ENCODE measurements at regions not wholly inside any gene's neighbourhood (a gene's known extent, or its start where the extent isn't known, plus 50 kb on each side); places are given as distances from the start of the nearest gene placed in this dataset.
"Not testable (repeated sequence)": the region's sequence is repeated elsewhere in the genome, so short reads cannot be mapped to it uniquely, and the experiment has no call there.

- ATAC-seq (no peak), DNase-seq (ENCODE audit: low spot score) (no peak)
- peaks cover 12% of the 10 kb centered on the region for H3K27me3 Mint-ChIP-seq (ENCODE audit: low read depth)
- ChIA-PET POLR2A (no interaction called here), CTCF (interaction anchor here (0.6 to 0.9 kb wide), 2 partner anchors 26 to 185 kb away, joined by 3 to 4 read pairs; no protein-coding TSS in a partner anchor)
- H3K27ac Mint-ChIP-seq, result no peak overlapping the region
- H3K36me3 Mint-ChIP-seq, result no peaks in the 10 kb centered on the region
- H3K9me3 Mint-ChIP-seq, result no peaks in the 10 kb centered on the region
- no peak for TF ChIP-seq ZNF281 (CRISPR knock-in tag; IDR thresholded peaks at IDR 0.05)
- no peak for TF ChIP-seq MYBL2 (CRISPR knock-in tag; IDR thresholded peaks at IDR 0.05)
- no peak for TF ChIP-seq AFF4 (CRISPR knock-in tag; IDR thresholded peaks at IDR 0.05; ENCODE audit: borderline replicate concordance)
- TF ChIP-seq TEAD4 (CRISPR knock-in tag; IDR thresholded peaks at IDR 0.05), result no peak
- no peak for TF ChIP-seq ZNF425 (CRISPR knock-in tag; conservative IDR thresholded peaks at IDR 0.05)
- no peak for TF ChIP-seq E2F4 (CRISPR knock-in tag; IDR thresholded peaks at IDR 0.05; ENCODE audit: borderline replicate concordance, low read depth)
- no peak for TF ChIP-seq ATF6 (CRISPR knock-in tag; IDR thresholded peaks at IDR 0.05)
- TF ChIP-seq USF2 (CRISPR knock-in tag; IDR thresholded peaks at IDR 0.05), result no peak
- no peak for TF ChIP-seq CBFB (CRISPR knock-in tag; IDR thresholded peaks at IDR 0.05; ENCODE audit: low read depth)
- no peak for TF ChIP-seq GTF2I (CRISPR knock-in tag; conservative IDR thresholded peaks at IDR 0.05)
- no peak for TF ChIP-seq ZNF671 (CRISPR knock-in tag; IDR thresholded peaks at IDR 0.05)
- TF ChIP-seq AR (CRISPR knock-in tag; IDR thresholded peaks at IDR 0.05), result no peak
- TF ChIP-seq MLX (CRISPR knock-in tag; IDR thresholded peaks at IDR 0.05), result no peak
- TF ChIP-seq JAZF1 (CRISPR knock-in tag; IDR thresholded peaks at IDR 0.05), result no peak
- H3K4me1 Mint-ChIP-seq, result peaks cover 7% of the 10 kb centered on the region
- H3K4me3 Mint-ChIP-seq, result no peak overlapping the region
Measured at GRCh38 chr17:62135742-62136141, 70.7 kb upstream of the MED13 start.

- H3K4me3 Mint-ChIP-seq; POLR2A ChIA-PET; ATAC-seq; H3K36me3 Mint-ChIP-seq; H3K27ac Mint-ChIP-seq; H3K9me3 Mint-ChIP-seq; H3K4me1 Mint-ChIP-seq; DNase-seq (ENCODE audit: low spot score): not testable (repeated sequence)
- CTCF ChIA-PET, result interaction anchor here (0.9 to 1.8 kb wide), 2 partner anchors 26 kb away, joined by 3 to 6 read pairs; no protein-coding TSS in a partner anchor
- H3K27me3 Mint-ChIP-seq (ENCODE audit: low read depth), result peaks cover 12% of the 10 kb centered on the region
Measured at GRCh38 chr17:62135096-62135495, 70.0 kb upstream of the MED13 start.

Data from WTC11 (cell line).